Neural cell (in vitro differentiated cells): ENCODE measurements at regions not wholly inside any gene's neighbourhood (a gene's known extent, or its start where the extent isn't known, plus 50 kb on each side); places are given as distances from the start of the nearest gene placed in this dataset.

ENCODE experiments used
- H2AFZ ChIP-seq: fragments of 200-600, 300-800 bp; sonication (generic), shearing (Covaris generic); 2 replicates; pipeline ENCODE4 v1.6.0; 2014; ENCODE audit warnings: low read depth, mild to moderate bottlenecking, antibody characterized with exemption, low read length, moderate library complexity
- H3F3A ChIP-seq: fragments of 200-600 bp; shearing (Covaris generic); 2 replicates; pipeline ENCODE4 v1.6.1; 2016; ENCODE audit warnings: mild to moderate bottlenecking, moderate library complexity, mixed read lengths, antibody characterized with exemption, low read length; ENCODE audit not compliant: insufficient read depth, poor library complexity, severe bottlenecking
- H3K27ac ChIP-seq: fragments of 200-600, 300-800 bp; sonication (generic), shearing (Covaris generic); 2 replicates; pipeline ENCODE4 v1.5.1; 2014; ENCODE audit warnings: mild to moderate bottlenecking, low read length, moderate library complexity
- H3K27me3 ChIP-seq: fragments of 300-800, 200-600 bp; sonication (generic), shearing (Covaris generic); 2 replicates; pipeline ENCODE4 v1.6.0; 2014; ENCODE audit warnings: mild to moderate bottlenecking, low read depth, low read length, moderate library complexity; ENCODE audit not compliant: insufficient read depth
- H3K36me3 ChIP-seq: fragments of 300-800, 200-600 bp; sonication (generic), shearing (Covaris generic); 2 replicates; pipeline ENCODE4 v1.5.1; 2014; ENCODE audit warnings: mild to moderate bottlenecking, antibody characterized with exemption, low read length, moderate library complexity; ENCODE audit not compliant: insufficient read depth
- H3K4me2 ChIP-seq: fragments of 300-800, 200-600 bp; sonication (generic), shearing (Covaris generic); 2 replicates; pipeline ENCODE4 v1.6.0; 2014; ENCODE audit warnings: mild to moderate bottlenecking, low read length
- H3K4me3 ChIP-seq: fragments of 300-800, 200-600 bp; sonication (generic), shearing (Covaris generic); 2 replicates; pipeline ENCODE4 v1.5.1; 2014; ENCODE audit warnings: mild to moderate bottlenecking, low read length, moderate library complexity
- H3K79me2 ChIP-seq: fragments of 200-600 bp; shearing (Covaris generic); replicated peaks from 2 replicates; pipeline ENCODE4 v1.6.0; 2014; ENCODE audit warnings: mild to moderate bottlenecking, low read length, moderate library complexity; ENCODE audit not compliant: insufficient read depth
- H3K9ac ChIP-seq: fragments of 300-800, 200-600 bp; sonication (generic), shearing (Covaris generic); 2 replicates; pipeline ENCODE4 v1.6.1; 2016; ENCODE audit warnings: mild to moderate bottlenecking, low read length, mixed read lengths
- H3K9me2 ChIP-seq: fragments of 200-600 bp; shearing (Covaris generic); 2 replicates; pipeline ENCODE4 v1.6.1; 2016; ENCODE audit warnings: mild to moderate bottlenecking, low read length, mixed read lengths; ENCODE audit not compliant: insufficient read depth
- H3K9me3 ChIP-seq: fragments of 200-600, 300-800 bp; sonication (generic), shearing (Covaris generic); 2 replicates; pipeline ENCODE4 v1.6.1; 2016; ENCODE audit warnings: mild to moderate bottlenecking, mixed run types, low read length, moderate library complexity, mixed read lengths
- H4K20me1 ChIP-seq: fragments of 200-600 bp; shearing (Covaris generic); 2 replicates; pipeline ENCODE4 v1.6.1; 2016; ENCODE audit warnings: mild to moderate bottlenecking, mixed run types; ENCODE audit not compliant: insufficient read depth
- EP300 ChIP-seq: fragments of 450-650 bp; conservative IDR thresholded peaks from 2 replicates; pipeline ENCODE4 v1.6.1; 2014; ENCODE audit warnings: antibody characterized with exemption, mild to moderate bottlenecking, moderate library complexity; ENCODE audit not compliant: poor library complexity, severe bottlenecking
- EZH2 ChIP-seq: fragments of 200-600, 300-800 bp; shearing (Covaris generic), sonication (generic); IDR thresholded peaks from 2 replicates; pipeline ENCODE4 v1.6.1; 2014; ENCODE audit warnings: antibody characterized with exemption, low read length, borderline replicate concordance, mild to moderate bottlenecking; ENCODE audit not compliant: insufficient read depth, poor library complexity, severe bottlenecking
- MXI1 ChIP-seq: fragments of 450-650 bp; conservative IDR thresholded peaks from 2 replicates; pipeline ENCODE4 v1.6.1; 2014; ENCODE audit warnings: antibody characterized with exemption, mild to moderate bottlenecking; ENCODE audit not compliant: poor library complexity, severe bottlenecking
- POLR2AphosphoS5 ChIP-seq: IDR thresholded peaks from 2 replicates; pipeline ENCODE4 v1.6.1; 2012
- RAD21 ChIP-seq: fragments of 450-650 bp; conservative IDR thresholded peaks from 2 replicates; pipeline ENCODE4 v1.6.1; 2014; ENCODE audit warnings: antibody characterized with exemption, mild to moderate bottlenecking, moderate library complexity
- SMC3 ChIP-seq: fragments of 450-650 bp; conservative IDR thresholded peaks from 2 replicates; pipeline ENCODE4 v1.6.1; 2014; ENCODE audit warnings: antibody characterized with exemption, mild to moderate bottlenecking, moderate library complexity; ENCODE audit not compliant: poor library complexity
- TAF1 ChIP-seq: IDR thresholded peaks from 2 replicates; pipeline ENCODE4 v1.6.1; 2012; ENCODE audit warnings: low read depth
- TF ChIP-seq, protein P1 (sequence below): fragments of 450-650 bp; IDR thresholded peaks from 2 replicates; pipeline ENCODE4 v1.5.1; 2014; ENCODE audit warnings: antibody characterized with exemption, mild to moderate bottlenecking, moderate library complexity; ENCODE audit not compliant: poor library complexity, severe bottlenecking
- TF ChIP-seq, protein P2 (sequence below): IDR thresholded peaks from 2 replicates; pipeline ENCODE4 v1.6.1; 2012; ENCODE audit warnings: borderline replicate concordance

DNA sequence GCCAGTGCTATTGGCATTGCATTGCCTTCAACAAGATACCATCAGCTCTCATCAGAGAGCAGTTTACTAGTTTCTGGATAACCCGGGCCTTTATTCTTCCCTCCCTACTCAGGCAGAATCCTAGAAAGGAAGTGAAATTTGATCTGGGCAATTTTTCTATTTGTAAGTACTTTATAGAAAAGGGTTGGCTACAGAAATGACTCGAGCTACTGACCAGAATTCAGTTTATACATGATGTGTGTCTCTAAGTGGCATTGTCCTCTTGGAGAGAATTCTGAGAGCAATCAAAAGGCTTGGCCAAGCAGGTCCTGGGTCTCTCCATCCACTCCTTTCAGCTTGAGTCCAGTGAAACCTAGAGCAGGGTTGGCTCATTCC lies 192.7 kb upstream of the LEF1 start:
- H3K27ac ChIP-seq: no peak overlapping the region

DNA sequence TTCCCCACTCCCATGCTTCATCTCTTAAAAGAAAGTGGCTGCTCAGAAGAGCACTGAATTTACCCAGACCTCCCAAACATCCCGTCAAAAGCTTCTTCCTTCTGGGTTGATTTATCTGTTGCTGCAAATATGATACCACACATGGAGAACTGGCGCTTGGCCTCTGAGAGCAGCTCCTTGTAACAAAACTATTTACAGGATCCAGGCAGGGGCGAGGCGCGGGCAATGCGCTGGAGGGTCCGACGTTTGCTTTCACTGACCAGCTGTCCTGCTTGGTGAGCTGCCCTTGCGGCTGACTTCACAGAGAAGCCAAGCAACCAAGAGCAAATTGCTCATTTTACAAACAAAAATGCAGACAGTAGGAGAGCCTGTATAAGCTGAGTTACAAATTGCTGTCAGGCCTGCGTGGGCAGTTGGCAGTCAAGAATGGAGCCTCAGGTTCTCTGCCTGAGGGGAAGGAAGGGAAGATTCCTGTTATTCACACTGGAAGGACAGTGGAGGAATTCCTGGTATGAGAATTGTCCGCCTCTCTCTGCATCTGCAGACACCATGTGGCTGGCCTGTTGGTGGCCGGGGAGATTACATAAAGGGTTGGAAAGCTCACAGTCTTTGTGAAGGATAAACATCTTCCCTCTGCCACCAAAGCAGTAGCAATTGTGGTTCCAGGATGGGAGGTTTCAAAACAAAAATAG lies 192.2 kb upstream of the LEF1 start:
- Histone ChIP-seq H3K27me3 (no peaks in the 10 kb centered on the region), H3K79me2 (no peaks in the 10 kb centered on the region), H3K36me3 (no peaks in the 10 kb centered on the region), H3F3A (no peaks in the 10 kb centered on the region), H4K20me1 (no peaks in the 10 kb centered on the region), H3K9me2 (no peaks in the 10 kb centered on the region), H3K4me2 (no peak overlapping the region), H2AFZ (no peak overlapping the region), H3K27ac (no peak overlapping the region), H3K4me3 (no peak overlapping the region), H3K9me3 (no peaks in the 10 kb centered on the region), H3K9ac (no peak overlapping the region)
- TF ChIP-seq, protein P1, sequence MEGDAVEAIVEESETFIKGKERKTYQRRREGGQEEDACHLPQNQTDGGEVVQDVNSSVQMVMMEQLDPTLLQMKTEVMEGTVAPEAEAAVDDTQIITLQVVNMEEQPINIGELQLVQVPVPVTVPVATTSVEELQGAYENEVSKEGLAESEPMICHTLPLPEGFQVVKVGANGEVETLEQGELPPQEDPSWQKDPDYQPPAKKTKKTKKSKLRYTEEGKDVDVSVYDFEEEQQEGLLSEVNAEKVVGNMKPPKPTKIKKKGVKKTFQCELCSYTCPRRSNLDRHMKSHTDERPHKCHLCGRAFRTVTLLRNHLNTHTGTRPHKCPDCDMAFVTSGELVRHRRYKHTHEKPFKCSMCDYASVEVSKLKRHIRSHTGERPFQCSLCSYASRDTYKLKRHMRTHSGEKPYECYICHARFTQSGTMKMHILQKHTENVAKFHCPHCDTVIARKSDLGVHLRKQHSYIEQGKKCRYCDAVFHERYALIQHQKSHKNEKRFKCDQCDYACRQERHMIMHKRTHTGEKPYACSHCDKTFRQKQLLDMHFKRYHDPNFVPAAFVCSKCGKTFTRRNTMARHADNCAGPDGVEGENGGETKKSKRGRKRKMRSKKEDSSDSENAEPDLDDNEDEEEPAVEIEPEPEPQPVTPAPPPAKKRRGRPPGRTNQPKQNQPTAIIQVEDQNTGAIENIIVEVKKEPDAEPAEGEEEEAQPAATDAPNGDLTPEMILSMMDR: no peak
- TF ChIP-seq TAF1 (no peak), EZH2 (no peak), SMC3 (no peak), POLR2AphosphoS5 (no peak), MXI1 (no peak), RAD21 (no peak), EP300 (no peak)
- TF ChIP-seq, protein P2, sequence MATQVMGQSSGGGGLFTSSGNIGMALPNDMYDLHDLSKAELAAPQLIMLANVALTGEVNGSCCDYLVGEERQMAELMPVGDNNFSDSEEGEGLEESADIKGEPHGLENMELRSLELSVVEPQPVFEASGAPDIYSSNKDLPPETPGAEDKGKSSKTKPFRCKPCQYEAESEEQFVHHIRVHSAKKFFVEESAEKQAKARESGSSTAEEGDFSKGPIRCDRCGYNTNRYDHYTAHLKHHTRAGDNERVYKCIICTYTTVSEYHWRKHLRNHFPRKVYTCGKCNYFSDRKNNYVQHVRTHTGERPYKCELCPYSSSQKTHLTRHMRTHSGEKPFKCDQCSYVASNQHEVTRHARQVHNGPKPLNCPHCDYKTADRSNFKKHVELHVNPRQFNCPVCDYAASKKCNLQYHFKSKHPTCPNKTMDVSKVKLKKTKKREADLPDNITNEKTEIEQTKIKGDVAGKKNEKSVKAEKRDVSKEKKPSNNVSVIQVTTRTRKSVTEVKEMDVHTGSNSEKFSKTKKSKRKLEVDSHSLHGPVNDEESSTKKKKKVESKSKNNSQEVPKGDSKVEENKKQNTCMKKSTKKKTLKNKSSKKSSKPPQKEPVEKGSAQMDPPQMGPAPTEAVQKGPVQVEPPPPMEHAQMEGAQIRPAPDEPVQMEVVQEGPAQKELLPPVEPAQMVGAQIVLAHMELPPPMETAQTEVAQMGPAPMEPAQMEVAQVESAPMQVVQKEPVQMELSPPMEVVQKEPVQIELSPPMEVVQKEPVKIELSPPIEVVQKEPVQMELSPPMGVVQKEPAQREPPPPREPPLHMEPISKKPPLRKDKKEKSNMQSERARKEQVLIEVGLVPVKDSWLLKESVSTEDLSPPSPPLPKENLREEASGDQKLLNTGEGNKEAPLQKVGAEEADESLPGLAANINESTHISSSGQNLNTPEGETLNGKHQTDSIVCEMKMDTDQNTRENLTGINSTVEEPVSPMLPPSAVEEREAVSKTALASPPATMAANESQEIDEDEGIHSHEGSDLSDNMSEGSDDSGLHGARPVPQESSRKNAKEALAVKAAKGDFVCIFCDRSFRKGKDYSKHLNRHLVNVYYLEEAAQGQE: no peak

More for the DNA sequence above, 192.7 kb upstream of the LEF1 start:
- no peak overlapping the region for H3K4me3 ChIP-seq
- H4K20me1 ChIP-seq: no peaks in the 10 kb centered on the region
- H3K9me2 ChIP-seq: no peaks in the 10 kb centered on the region
- H3K79me2 ChIP-seq: no peaks in the 10 kb centered on the region
- no peak overlapping the region for H3K4me2 ChIP-seq
- H3K36me3 ChIP-seq: no peaks in the 10 kb centered on the region
- no peak overlapping the region for H3K9ac ChIP-seq
- no peaks in the 10 kb centered on the region for H3K9me3 ChIP-seq
- TF ChIP-seq TAF1 (no peak), MXI1 (no peak), EZH2 (no peak), SMC3 (no peak), EP300 (no peak), POLR2AphosphoS5 (no peak), RAD21 (no peak)
- TF ChIP-seq, protein P1: no peak
- TF ChIP-seq, protein P2: no peak
- H3K27me3 ChIP-seq: no peaks in the 10 kb centered on the region
- H2AFZ ChIP-seq: no peak overlapping the region
- H3F3A ChIP-seq: no peaks in the 10 kb centered on the region
